Brain pericyte (primary cell): ENCODE measurements at regions not wholly inside any gene's neighbourhood (a gene's known extent, or its start where the extent isn't known, plus 50 kb on each side); places are given as distances from the start of the nearest gene placed in this dataset.
"Not testable (repeated sequence)": the region's sequence is repeated elsewhere in the genome, so short reads cannot be mapped to it uniquely, and the experiment has no call there.

Experiments used
- DNase-seq: peaks from one replicate; pipeline ENCODE4 v3.0.0-alpha.2; 2012; ENCODE audit warnings: low read depth, low spot score

- DNase-seq: no peak
Observed at GRCh38 chr18:33854086-33854826, 276.2 kb downstream of the ASXL3 start.

DNA sequence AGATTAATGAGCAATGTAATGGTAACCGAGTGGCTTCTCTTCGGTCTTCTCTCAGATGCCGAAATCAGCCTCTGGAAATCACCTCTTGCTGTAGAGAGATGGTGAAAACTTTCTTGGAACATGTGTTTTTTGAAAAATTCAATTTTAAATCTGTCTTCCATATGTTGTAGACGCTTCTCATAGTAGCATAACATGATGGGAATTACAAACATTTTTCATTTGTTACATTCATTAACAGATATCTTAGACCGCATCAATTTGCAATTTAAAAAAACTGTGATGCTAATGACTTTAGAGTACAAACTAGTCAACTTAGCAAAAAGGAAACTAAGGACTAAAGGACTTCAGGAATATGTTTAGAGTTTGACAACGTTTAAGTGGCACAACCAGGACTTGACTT, 275.2 kb downstream of the ASXL3 start:
- no peak for DNase-seq

GRCh38 chr18:33851546-33852078, 273.6 kb downstream of the ASXL3 start:
- DNase-seq: no peak

- DNase-seq: no peak
Observed at GRCh38 chr18:33849731-33850130, 271.7 kb downstream of the ASXL3 start.

DNA sequence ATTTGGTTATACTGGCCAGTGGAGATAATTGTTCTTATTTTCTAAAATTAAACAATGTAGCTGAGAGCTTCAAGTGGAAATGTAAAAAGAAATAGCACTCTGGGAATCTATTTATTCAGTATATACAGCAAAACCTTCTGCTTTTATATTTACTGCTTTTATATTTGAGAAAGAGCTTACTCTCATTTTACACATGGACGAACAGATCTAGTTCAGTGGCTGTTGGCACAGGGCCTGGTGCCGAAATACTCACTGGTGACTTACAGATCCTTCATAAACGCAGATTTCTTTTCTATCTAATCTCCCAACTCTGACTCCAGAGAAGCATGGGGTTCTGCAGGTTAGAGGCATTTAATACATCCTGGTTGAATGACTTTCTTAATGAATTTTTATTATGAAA, 266.2 kb downstream of the ASXL3 start:
- no peak for DNase-seq

- DNase-seq: no peak
Observed at GRCh38 chr18:33841221-33841967, 263.4 kb downstream of the ASXL3 start.

GRCh38 chr18:33840212-33840593, 262.2 kb downstream of the ASXL3 start:
- DNase-seq: no peak

DNA sequence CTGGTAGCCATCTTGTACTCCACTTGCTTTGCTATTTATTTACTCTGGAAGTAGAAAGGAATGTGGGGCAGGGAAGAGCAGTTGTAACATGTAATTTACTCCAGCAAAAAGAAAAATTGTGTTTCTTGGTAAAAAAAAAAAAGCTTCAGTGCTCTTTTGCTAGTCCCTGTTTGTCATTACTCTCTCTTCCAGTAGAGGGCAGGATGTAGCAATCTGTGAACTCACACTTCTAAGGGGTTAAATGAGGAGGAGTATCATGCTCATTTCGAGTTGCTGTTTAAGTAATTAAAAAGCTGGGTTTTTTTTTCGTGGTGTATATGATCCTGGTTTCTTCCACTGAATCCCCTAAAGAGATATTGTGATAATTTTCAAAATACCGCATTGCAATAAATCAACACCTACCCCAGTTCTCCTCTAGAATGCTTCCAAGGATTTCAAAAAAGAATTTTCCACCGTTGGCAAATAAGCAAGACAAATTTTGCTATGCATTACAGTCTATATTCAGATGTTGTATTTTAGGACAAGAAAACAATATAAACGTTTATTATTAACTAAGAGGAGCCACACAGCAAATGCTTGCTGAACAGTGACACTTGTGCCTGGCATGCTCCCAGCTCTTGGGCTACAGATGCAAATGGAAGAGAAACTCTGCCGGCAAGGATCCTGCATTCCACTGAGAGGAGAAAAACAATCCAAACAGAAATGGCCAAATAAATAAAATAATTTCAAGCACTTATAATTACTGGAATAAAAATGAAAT, 261.6 kb downstream of the ASXL3 start:
- DNase-seq: peak; percentile 22

DNA sequence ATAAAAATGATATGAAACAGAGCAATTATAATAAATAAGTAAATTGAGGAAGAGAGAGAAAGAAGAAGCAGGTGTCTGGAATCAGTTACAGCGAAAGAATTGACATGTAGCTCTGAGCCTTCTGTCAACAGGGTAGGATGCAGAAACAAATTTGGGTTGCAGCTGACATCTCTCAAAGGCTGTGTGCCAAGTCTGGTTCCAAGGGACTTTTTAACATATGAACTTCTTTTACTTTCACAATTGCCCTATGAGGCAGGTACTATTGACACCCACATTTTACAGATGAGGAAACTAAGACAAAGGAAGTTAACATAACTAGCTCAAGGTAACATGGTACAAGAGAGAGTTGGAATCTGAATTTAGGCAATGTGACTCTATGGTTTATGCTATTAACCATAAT, 260.0 kb downstream of the ASXL3 start:
- no peak for DNase-seq

DNA sequence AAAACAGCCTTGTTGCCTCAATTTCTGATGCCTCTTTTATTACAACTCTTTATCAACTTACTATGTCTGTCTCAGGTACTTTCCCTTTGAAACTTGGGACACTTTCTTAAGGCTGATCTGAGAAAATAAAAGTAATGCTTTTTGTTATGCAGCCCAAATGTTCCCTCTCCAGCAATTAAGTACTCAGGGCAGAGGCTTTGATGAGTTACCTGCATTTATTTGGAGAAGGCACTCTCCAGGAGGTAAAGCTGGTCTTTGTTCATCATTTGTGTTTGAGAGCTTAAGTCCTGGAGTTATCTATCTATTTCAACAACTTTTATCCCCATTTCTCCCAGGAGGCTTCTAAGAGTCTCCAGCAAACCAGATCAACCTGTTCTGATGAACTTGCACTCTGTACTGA, 259.2 kb downstream of the ASXL3 start:
- DNase-seq: no peak

GRCh38 chr18:33836564-33836963, 258.5 kb downstream of the ASXL3 start:
- DNase-seq: no peak

DNA sequence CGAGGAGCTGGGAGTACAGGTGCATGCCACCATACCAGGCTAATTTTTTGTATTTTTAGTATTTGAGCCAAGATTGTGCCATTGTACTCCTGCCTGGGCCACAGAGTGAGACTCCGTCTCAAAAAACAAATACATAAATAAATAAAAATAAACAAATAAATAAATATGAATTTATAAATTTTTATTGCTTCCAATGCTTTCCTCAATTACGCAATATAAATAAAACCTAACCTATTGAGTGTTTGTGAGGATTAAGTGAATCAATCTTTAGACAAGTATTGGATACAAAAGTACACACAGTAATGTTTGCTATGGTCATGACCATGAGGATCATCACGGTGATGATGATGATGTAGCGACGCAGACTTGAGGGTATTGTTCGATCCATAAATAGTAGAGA, 257.4 kb downstream of the ASXL3 start:
- no peak for DNase-seq

DNA sequence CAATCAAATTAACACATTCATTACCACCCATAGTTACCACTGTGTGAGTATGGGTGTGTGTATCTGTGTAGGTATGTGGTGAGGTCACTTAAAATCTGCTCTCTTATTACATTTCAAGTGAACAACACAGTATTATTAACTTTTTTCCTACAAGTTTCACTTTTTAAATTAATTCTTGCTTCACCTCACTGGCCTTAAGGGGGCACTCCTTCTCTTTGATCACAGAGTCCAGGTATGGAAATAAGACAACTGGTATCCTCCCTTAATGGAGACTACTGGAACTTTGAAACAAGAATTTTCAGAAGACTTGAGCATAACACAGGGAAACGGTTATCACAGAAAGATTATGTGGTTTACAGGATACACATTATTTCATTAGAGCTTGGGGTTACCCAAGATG, 255.8 kb downstream of the ASXL3 start:
- no peak for DNase-seq

DNA sequence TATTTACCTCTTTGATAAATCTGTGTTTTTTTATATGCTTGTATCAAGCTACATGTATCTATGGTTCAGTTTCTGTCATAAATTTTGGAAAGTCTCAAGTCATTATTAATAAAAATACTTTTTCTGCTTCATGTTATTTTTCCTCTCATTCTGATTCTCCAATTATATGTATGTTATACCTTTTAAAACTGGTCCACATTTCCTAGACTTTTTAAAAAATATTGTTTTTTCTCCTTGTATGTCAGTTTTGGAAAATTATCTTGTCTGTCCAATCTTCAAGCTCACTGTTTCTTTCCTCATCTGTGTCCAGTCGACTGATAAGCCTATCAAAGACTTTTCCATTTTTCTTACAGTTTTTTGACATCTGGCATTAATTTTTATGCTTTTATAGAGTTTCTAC, 253.4 kb downstream of the ASXL3 start:
- DNase-seq: no peak

DNA sequence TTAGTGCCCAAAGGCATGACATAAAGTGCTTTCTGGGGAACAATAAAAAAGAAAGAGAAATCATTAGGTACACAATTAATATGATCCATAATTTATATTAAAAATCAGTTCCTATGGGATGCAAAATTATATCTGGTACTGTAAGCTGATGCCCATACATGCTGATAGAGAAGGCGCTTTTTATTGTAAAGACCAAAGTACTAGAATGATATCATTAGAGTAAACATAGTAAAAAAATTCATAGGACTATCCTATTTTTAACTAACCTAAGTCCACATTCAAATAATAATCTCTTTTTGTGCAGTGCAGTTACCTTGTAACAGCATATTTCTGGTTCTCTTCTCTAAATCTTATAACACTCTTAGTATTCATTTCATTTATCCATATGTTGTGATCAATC, 252.2 kb downstream of the ASXL3 start:
- no peak for DNase-seq

GRCh38 chr18:33828949-33829348, 250.9 kb downstream of the ASXL3 start:
- DNase-seq: no peak

- DNase-seq: no peak
Observed at GRCh38 chr18:33826151-33826550, 248.1 kb downstream of the ASXL3 start.

- peak; percentile 13 for DNase-seq
Observed at GRCh38 chr18:33821503-33821902, 243.5 kb downstream of the ASXL3 start.

DNA sequence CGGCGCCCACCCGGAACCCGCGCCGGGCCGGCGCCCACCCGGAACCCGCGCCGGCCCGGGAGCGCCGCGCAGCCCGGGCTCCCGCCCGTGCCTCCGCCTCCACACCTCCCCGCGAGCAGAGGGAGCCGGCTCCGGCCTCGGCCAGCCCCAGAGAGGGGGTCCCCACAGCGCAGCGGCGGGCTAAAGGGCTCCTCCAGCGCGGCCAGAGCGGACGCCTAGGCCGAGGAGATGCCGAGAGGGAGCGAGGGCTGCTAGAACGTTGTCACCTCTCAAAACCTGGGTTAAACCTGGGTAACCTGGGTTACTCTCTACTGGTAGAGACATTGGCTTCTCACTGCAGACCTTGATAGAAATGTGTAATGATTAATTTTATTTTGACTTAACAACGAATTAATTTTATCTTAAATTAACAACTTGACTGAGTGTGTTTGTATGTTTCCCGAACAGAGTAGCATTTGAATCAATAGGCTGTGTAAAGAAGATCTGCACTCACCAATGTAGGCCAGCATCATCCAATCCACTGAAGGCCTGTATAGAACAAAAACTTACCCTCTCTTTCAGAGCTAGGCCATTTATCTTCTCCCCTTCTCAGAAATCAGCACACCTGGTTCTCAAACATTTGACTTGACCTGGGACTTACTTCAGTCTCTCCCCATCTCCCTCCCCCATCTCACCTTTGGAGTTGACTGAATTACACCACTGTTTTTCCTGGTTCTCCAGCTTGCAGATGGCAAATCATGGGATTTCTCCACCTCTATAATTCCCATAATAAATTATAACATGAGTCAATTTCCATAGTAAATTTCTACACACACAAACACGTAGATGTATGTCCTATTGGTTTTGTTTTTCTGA, 242.7 kb downstream of the ASXL3 start:
- DNase-seq: no peak

GRCh38 chr18:33819692-33820343, 241.8 kb downstream of the ASXL3 start:
- DNase-seq: not testable (repeated sequence)

GRCh38 chr18:33818145-33818544, 240.1 kb downstream of the ASXL3 start:
- no peak for DNase-seq
